Aorta (tissue), 5 donors: ENCODE measurements at regions not wholly inside any gene's neighbourhood (a gene's known extent, or its start where the extent isn't known, plus 50 kb on each side); places are given as distances from the start of the nearest gene placed in this dataset.
"Not testable (repeated sequence)": the region's sequence is repeated elsewhere in the genome, so short reads cannot be mapped to it uniquely, and the experiment has no call there.

Source experiments
- ATAC-seq: fragments of 200-7000 bp; cut with Tn5 transposase; one replicate; pipeline ENCODE4 v1.9.1; 2022; ENCODE audit warnings: moderate library complexity; ENCODE audit not compliant: low FRiP score
- DNase-seq, 2 donors: peaks; one replicate each; pipeline ENCODE4 v3.0.0-alpha.2; 2020
- H3K27ac ChIP-seq, 2 donors: one replicate each; pipeline ENCODE4 v1.5.1; 2013; ENCODE audit warnings: low read length in 2 of 2, mild to moderate bottlenecking in 2 of 2, moderate library complexity in 2 of 2, control low read depth in 1 of 2, inconsistent platforms in 1 of 2, low read depth in 1 of 2
- H3K27me3 ChIP-seq, 2 donors: one replicate each; pipeline ENCODE4 v1.6.1; 2013; ENCODE audit warnings: control low read depth in 1 of 2, low read length in 1 of 2, mild to moderate bottlenecking in 1 of 2, moderate library complexity in 1 of 2; ENCODE audit not compliant: insufficient read depth in 2 of 2, control insufficient read depth in 1 of 2
- H3K36me3 ChIP-seq, 2 donors: one replicate each; pipeline ENCODE4 v1.6.1; 2013; ENCODE audit warnings: control low read depth in 1 of 2, low read length in 1 of 2, mild to moderate bottlenecking in 1 of 2; ENCODE audit not compliant: insufficient read depth in 2 of 2, control insufficient read depth in 1 of 2
- H3K4me1 ChIP-seq, 2 donors: one replicate each; pipeline ENCODE4 v1.6.1; 2013; ENCODE audit warnings: low read length in 2 of 2, control low read depth in 1 of 2, mild to moderate bottlenecking in 1 of 2, moderate library complexity in 1 of 2; ENCODE audit not compliant: insufficient read depth in 2 of 2, control insufficient read depth in 1 of 2
- H3K4me3 ChIP-seq, 2 donors: one replicate each; pipeline ENCODE4 v1.5.1; 2013; ENCODE audit warnings: low read length in 2 of 2, control low read depth in 1 of 2, mild to moderate bottlenecking in 1 of 2
- H3K9me3 ChIP-seq: one replicate; pipeline ENCODE4 v1.6.1; 2013; ENCODE audit warnings: mild to moderate bottlenecking, low read length; ENCODE audit not compliant: control insufficient read depth
- WGBS, 2 donors: extraction: QIAGEN DNeasy Blood & Tissue Kit; methylation state at CpG; one replicate each; pipeline ENCODE4 v1.1.7; 2013; 5-methylcytosine and 5-hydroxymethylcytosine counted together
- intact Hi-C, 2 donors: fragments of 100-400 bp; cut with DNase I; formaldehyde crosslinking; loops; one replicate each; pipeline versions ENCODE4 v1.14.2 to v1.15.0; 2022
- donor health status: healthy with polysubstance abuse.
- donor health status: Bipolar disorder and iron deficiency.
- donor health status: DM: no; HTN: no; CAD: no.
- donor health status: DM: no; HTN: no; CAD: no.
- donor health status: DM: yes; HTN: yes; CAD: no.

GRCh38 chr4:89506866-89507491 is 199.4 kb upstream of the GPRIN3 start:
- Histone ChIP-seq H3K4me3 (no peak overlapping the region), H3K36me3 (no peaks in the 10 kb centered on the region), H3K27ac (no peak overlapping the region), H3K9me3 (no peaks in the 10 kb centered on the region), H3K4me1 (no peaks in the 10 kb centered on the region), H3K27me3 (no peaks in the 10 kb centered on the region)
- DNase-seq = no peak
- intact Hi-C loops = no loop called here
- no peak for ATAC-seq
- 10 to 15% methylated on average over 3 of the region's 3 CpGs for WGBS, 2 donors

GRCh38 chr4:89502581-89502980 is 195.0 kb upstream of the GPRIN3 start:
- Histone ChIP-seq H3K4me1 (no peaks in the 10 kb centered on the region), H3K36me3 (no peaks in the 10 kb centered on the region), H3K9me3 (no peaks in the 10 kb centered on the region), H3K27me3 (no peaks in the 10 kb centered on the region), H3K4me3 (no peak overlapping the region), H3K27ac (no peak overlapping the region)
- DNase-seq (no peak), ATAC-seq (no peak)
- 74 to 76% methylated on average over 1 of the region's 1 CpG for WGBS, 2 donors
- intact Hi-C loops = no loop called here

GRCh38 chr4:89497517-89498308 is 190.1 kb upstream of the GPRIN3 start:
- H3K27me3 ChIP-seq = peaks cover 0 to 2% of the 10 kb centered on the region in 2 donors
- 56 to 64% methylated on average over 4 of the region's 4 CpGs for WGBS, 2 donors
- DNase-seq (no peak), ATAC-seq (no peak)
- intact Hi-C loops = no loop called here
- no peak overlapping the region for H3K27ac ChIP-seq
- H3K36me3 ChIP-seq = no peaks in the 10 kb centered on the region
- no peaks in the 10 kb centered on the region for H3K9me3 ChIP-seq
- H3K4me3 ChIP-seq = no peak overlapping the region
- no peaks in the 10 kb centered on the region for H3K4me1 ChIP-seq

GRCh38 chr4:89496851-89497250 is 189.3 kb upstream of the GPRIN3 start:
- Histone ChIP-seq H3K4me3 (no peak overlapping the region), H3K27me3 (peaks cover 0 to 2% of the 10 kb centered on the region in 2 donors), H3K4me1 (no peaks in the 10 kb centered on the region), H3K36me3 (no peaks in the 10 kb centered on the region), H3K27ac (no peak overlapping the region), H3K9me3 (no peaks in the 10 kb centered on the region)
- 21 to 51% methylated on average over 1 of the region's 1 CpG for WGBS, 2 donors
- DNase-seq = no peak
- no peak for ATAC-seq
- intact Hi-C loops = no loop called here

- WGBS, 2 donors = 84 to 86% methylated on average over 3 of the region's 3 CpGs
- DNase-seq (no peak), ATAC-seq (no peak)
- H3K27me3 ChIP-seq = peaks cover 0 to 2% of the 10 kb centered on the region in 2 donors
- intact Hi-C loops = no loop called here
- H3K4me1 ChIP-seq = no peaks in the 10 kb centered on the region
- peaks cover 2% of the 10 kb centered on the region for H3K9me3 ChIP-seq
- H3K27ac ChIP-seq = no peak overlapping the region
- H3K4me3 ChIP-seq = no peak overlapping the region
- H3K36me3 ChIP-seq = no peaks in the 10 kb centered on the region
Observed at GRCh38 chr4:89493367-89493766, 185.8 kb upstream of the GPRIN3 start.

- ATAC-seq (no peak), DNase-seq (no peak)
- 53 to 61% methylated on average over 4 of the region's 4 CpGs for WGBS, 2 donors
- peaks cover 0 to 2% of the 10 kb centered on the region in 2 donors for H3K27me3 ChIP-seq
- H3K27ac ChIP-seq = no peak overlapping the region
- H3K4me1 ChIP-seq = no peaks in the 10 kb centered on the region
- H3K9me3 ChIP-seq = peaks cover 2% of the 10 kb centered on the region
- no peak overlapping the region for H3K4me3 ChIP-seq
- intact Hi-C loops = no loop called here
- H3K36me3 ChIP-seq = no peaks in the 10 kb centered on the region
Observed at GRCh38 chr4:89492581-89493071, 185.0 kb upstream of the GPRIN3 start.

GRCh38 chr4:89491761-89492160 is 184.2 kb upstream of the GPRIN3 start:
- 55 to 65% methylated on average over 3 of the region's 3 CpGs for whole genome bisulfite sequencing, 2 donors
- Histone ChIP-seq H3K4me3 (no peak overlapping the region), H3K4me1 (no peaks in the 10 kb centered on the region), H3K36me3 (no peaks in the 10 kb centered on the region), H3K27me3 (peaks cover 0 to 2% of the 10 kb centered on the region in 2 donors), H3K9me3 (peaks cover 2% of the 10 kb centered on the region), H3K27ac (no peak overlapping the region)
- intact Hi-C loops = no loop called here
- ATAC-seq (no peak), DNase-seq (no peak)

- H3K27me3 ChIP-seq, intact Hi-C loops, H3K9me3 ChIP-seq, ATAC-seq, DNase-seq, H3K36me3 ChIP-seq, H3K27ac ChIP-seq, H3K4me3 ChIP-seq, H3K4me1 ChIP-seq: not testable (repeated sequence)
- WGBS, 2 donors = 94 to 95% methylated on average over 26 to 35 of the region's 35 CpGs
Observed at GRCh38 chr4:89489921-89490431, 182.4 kb upstream of the GPRIN3 start.
